ENCODE measurements at regions not wholly inside any gene's neighbourhood (a gene's known extent, or its start where the extent isn't known, plus 50 kb on each side); places are given as distances from the start of the nearest gene placed in this dataset.

- no peak for DNase-seq
These were observed 93.8 kb upstream of the PLPPR4 start for GRCh38 chr1:99170516-99170915.

DNA sequence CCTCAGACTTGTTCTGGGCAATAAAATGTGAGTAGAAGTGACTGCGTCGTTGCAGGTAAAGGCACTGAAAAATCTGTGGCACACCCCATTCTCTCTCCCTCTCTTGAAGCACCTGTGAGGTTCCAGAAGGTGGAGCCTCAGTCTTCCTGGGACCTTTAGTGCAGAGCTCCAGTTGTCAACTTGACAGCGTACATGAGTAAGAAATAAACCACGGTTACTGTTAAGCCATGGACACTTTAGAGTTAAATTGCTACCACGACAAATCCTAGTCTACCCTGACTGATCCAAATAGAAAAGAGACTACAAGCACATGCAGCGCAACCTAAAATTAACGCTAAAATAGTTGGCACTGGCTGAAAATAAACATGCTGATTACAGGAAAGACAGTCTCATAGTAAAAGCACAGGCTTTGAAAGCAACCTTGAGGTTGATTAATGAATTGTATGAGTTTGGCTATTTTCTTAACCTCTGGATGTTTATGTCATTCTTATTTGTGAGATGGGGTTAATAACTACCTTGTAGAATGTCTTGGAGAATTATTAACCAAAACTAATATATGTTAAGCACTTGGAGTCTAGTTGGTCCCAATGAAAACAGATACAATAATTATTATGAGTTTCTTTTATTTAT lies 93.0 kb upstream of the PLPPR4 start:
- no peak for DNase-seq

DNA sequence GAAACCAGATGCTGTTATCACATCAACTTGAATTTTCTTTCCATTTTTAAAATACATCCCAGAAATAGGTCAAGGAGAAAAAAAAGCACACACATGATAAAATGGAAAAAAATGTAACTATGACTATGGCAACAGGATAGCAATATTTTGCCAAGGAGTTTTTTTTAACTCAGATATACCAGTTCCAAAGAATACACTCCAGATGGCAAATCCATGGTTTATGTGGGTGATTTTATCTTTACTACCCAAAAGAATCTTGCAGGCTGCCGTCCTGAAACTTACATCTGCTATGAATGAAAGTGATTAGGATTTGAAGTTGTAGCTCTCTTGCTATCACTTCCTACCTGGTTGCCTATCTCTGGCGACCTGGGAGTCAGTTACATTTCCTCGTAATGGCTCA lies 91.0 kb upstream of the PLPPR4 start:
- DNase-seq: no peak

- DNase-seq: no peak
These were observed 90.4 kb upstream of the PLPPR4 start for GRCh38 chr1:99173900-99174299.

GRCh38 chr1:99176753-99177152 lies 87.5 kb upstream of the PLPPR4 start:
- no peak for DNase-seq

DNA sequence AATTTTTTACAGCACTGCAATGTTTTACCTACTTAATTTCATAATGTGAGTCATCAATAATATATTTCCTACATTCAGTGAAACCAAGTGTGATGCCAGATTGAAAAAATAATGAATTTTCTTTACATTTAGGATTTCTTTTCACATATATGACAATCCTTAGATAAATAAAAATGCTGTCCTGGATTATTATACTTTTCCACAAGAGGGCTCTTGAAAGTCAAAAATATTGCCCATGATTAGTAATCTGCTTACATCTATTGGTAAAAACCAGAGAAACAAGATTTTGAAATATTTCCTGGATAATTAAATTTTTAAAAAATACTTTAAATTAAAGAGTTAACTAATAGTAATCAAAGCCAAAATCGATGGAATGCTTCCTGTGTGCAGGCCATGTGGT lies 86.8 kb upstream of the PLPPR4 start:
- DNase-seq: no peak

DNA sequence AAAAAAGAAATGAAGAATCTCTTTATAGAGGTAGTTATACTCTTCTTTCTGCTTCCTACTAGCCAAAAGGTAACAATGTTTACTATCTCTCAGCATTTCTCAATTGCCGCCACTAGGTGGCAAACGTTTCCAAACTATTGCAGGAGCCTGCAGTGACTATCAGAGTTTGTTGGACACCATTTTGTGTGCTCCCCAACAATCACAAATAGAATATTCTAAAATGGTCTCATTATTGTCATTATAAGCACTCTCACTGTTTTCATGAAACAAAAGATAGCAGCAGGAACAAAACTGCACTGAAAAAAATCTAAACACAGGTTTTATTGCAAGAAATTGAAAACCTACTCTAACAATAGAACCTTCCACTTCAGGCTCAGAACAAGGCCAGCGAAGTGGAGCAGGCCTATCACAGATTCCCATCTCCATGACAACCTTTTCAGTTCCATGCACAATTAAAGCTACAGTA lies 83.9 kb upstream of the PLPPR4 start:
- peak; percentile 71 for DNase-seq

GRCh38 chr1:99180915-99181314 lies 83.4 kb upstream of the PLPPR4 start:
- no peak for DNase-seq

- DNase-seq: no peak
These were observed 82.4 kb upstream of the PLPPR4 start for GRCh38 chr1:99181892-99182291.

DNA sequence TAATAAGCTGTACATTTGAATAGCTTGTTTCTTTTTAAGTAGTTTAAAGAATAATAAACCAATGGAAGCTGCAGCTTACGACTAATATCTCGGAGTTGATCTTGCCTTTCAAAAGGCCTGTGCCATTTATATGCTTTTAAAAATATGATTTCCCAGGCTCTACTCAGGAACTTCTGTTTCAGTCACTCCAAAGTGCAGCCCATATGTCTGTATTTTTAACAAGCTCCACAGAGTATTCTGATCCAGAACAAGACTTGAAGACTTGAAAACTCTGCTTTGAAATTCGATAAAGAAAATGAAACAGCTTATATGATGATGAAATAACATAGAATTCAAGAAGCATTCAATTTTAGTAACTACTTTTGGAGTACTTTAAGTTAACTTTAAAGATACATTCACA lies 79.1 kb upstream of the PLPPR4 start:
- no peak for DNase-seq

DNA sequence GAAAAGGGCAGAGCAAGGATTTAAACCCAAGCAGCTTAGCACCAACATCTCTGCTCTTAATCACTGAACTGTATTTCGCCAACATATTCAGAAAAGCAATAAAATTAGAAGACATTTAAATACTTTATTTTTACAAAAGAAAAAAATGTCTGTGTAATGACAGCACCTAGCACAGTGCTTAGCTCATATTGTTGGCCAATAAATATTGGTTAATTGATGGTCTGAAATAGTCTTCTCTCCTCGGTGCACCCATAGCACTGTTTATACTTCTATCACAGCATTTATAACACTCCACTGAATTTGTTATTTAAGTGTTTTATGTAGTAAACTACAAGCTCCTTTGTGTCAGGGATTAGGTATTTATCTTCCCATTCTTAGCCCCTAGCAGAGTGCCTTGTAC lies 70.9 kb upstream of the PLPPR4 start:
- DNase-seq: no peak

- no peak for DNase-seq
These were observed 65.9 kb upstream of the PLPPR4 start for GRCh38 chr1:99198393-99198792.

DNA sequence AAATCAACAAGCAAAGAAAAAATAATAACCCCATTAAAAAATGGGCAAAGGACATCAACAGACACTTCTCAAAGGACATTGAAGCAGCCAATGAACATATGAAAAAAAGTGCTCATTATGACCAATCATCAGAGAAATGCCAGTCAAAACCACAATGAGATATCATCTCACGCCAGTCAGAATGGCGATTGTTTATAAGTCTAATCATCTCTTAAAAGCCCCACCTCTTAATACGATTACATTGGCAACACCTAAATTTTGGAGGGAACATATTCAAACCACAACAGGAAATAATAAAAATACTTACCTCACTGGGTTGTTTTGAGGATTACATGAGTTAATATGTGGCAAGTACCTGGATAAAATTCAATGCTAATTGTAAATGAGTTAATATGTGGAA lies 57.1 kb upstream of the PLPPR4 start:
- DNase-seq: no peak
